ENCODE measurements at regions not wholly inside any gene's neighbourhood (a gene's known extent, or its start where the extent isn't known, plus 50 kb on each side); places are given as distances from the start of the nearest gene placed in this dataset.
"Not testable (repeated sequence)": the region's sequence is repeated elsewhere in the genome, so short reads cannot be mapped to it uniquely, and the experiment has no call there.

GRCh38 chr21:15204140-15204969 lies 139.6 kb upstream of the NRIP1 start:
- Mint-ChIP-seq H3K4me3 (no peak overlapping the region), H3K36me3 (no peaks in the 10 kb centered on the region), H3K27ac (no peak overlapping the region)

GRCh38 chr21:15204970-15205286 lies 140.1 kb upstream of the NRIP1 start:
- no peak overlapping the region for H3K4me3 Mint-ChIP-seq
- H3K36me3 Mint-ChIP-seq = no peaks in the 10 kb centered on the region
- peaks cover 24% of the 10 kb centered on the region for H3K27me3 Mint-ChIP-seq
- no peak overlapping the region for H3K27ac Mint-ChIP-seq
- H3K9me3 Mint-ChIP-seq = peaks cover 0 to 2% (median 0%) of the 10 kb centered on the region in 3 donors
- peaks cover 6 to 11% (median 9%) of the 10 kb centered on the region in 3 donors for H3K4me1 Mint-ChIP-seq

More at GRCh38 chr21:15204140-15204969, 139.6 kb upstream of the NRIP1 start:
- Mint-ChIP-seq H3K27me3 (peaks cover 24% of the 10 kb centered on the region), H3K9me3 (peaks cover 0 to 2% (median 0%) of the 10 kb centered on the region in 3 donors), H3K4me1 (peaks cover 6 to 11% (median 9%) of the 10 kb centered on the region in 3 donors)

- Mint-ChIP-seq H3K27ac (peak overlapping the region in 1 of 3 donors; percentile 28), H3K36me3 (no peaks in the 10 kb centered on the region), H3K4me1 (peaks cover 6 to 11% (median 9%) of the 10 kb centered on the region in 3 donors), H3K4me3 (no peak overlapping the region), H3K27me3 (peaks cover 28% of the 10 kb centered on the region), H3K9me3 (peaks cover 0 to 2% (median 0%) of the 10 kb centered on the region in 3 donors)
Measured at GRCh38 chr21:15206514-15206913, 141.7 kb upstream of the NRIP1 start.

GRCh38 chr21:15207231-15207630 lies 142.4 kb upstream of the NRIP1 start:
- no peak overlapping the region for H3K4me3 Mint-ChIP-seq
- peaks cover 8 to 14% (median 11%) of the 10 kb centered on the region in 3 donors for H3K4me1 Mint-ChIP-seq
- peaks cover 28% of the 10 kb centered on the region for H3K27me3 Mint-ChIP-seq
- H3K9me3 Mint-ChIP-seq = peaks cover 0 to 2% (median 0%) of the 10 kb centered on the region in 3 donors
- no peak overlapping the region for H3K27ac Mint-ChIP-seq
- H3K36me3 Mint-ChIP-seq = no peaks in the 10 kb centered on the region

GRCh38 chr21:15207635-15208370 lies 143.0 kb upstream of the NRIP1 start:
- Mint-ChIP-seq H3K27me3 (peaks cover 28% of the 10 kb centered on the region), H3K27ac (no peak overlapping the region), H3K4me3 (no peak overlapping the region), H3K4me1 (peaks cover 9 to 16% (median 11%) of the 10 kb centered on the region in 3 donors), H3K9me3 (peaks cover 0 to 2% (median 0%) of the 10 kb centered on the region in 3 donors), H3K36me3 (no peaks in the 10 kb centered on the region)

DNA sequence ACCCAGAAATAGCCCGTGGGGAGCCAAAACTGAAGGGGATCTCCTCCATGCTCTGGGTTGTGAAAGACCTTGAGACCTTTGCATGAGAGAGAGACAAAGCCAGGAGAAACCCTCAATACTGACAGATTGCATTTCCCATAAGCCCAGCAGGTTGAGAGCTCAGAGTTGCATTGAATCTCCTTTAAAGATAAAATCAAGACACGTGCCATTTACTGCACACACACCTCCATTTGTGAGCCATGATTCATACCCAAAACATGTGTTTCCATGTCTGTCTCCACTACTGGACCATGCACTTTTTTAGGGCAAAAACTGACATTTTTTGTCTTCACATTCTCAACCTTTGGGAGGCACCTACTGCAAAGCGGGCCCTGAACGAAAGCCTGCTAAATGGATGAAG lies 144.0 kb upstream of the NRIP1 start:
- Mint-ChIP-seq H3K27ac (no peak overlapping the region), H3K9me3 (peaks cover 0 to 2% (median 0%) of the 10 kb centered on the region in 3 donors), H3K4me1 (peaks cover 9 to 16% (median 11%) of the 10 kb centered on the region in 3 donors), H3K27me3 (peaks cover 28% of the 10 kb centered on the region), H3K4me3 (no peak overlapping the region), H3K36me3 (no peaks in the 10 kb centered on the region)

GRCh38 chr21:15209224-15209623 lies 144.4 kb upstream of the NRIP1 start:
- Mint-ChIP-seq H3K4me3 (no peak overlapping the region), H3K4me1 (peaks cover 9 to 16% (median 11%) of the 10 kb centered on the region in 3 donors), H3K27ac (no peak overlapping the region), H3K27me3 (peaks cover 27% of the 10 kb centered on the region), H3K36me3 (no peaks in the 10 kb centered on the region), H3K9me3 (peaks cover 0 to 2% (median 0%) of the 10 kb centered on the region in 3 donors)

GRCh38 chr21:15210235-15210678 lies 145.5 kb upstream of the NRIP1 start:
- peak overlapping the region in 1 of 4 donors; percentile 56 for H3K4me3 Mint-ChIP-seq
- H3K27ac Mint-ChIP-seq = no peak overlapping the region
- peaks cover 0 to 2% (median 0%) of the 10 kb centered on the region in 3 donors for H3K9me3 Mint-ChIP-seq
- peaks cover 9 to 16% (median 11%) of the 10 kb centered on the region in 3 donors for H3K4me1 Mint-ChIP-seq
- peaks cover 19% of the 10 kb centered on the region for H3K27me3 Mint-ChIP-seq
- no peaks in the 10 kb centered on the region for H3K36me3 Mint-ChIP-seq

DNA sequence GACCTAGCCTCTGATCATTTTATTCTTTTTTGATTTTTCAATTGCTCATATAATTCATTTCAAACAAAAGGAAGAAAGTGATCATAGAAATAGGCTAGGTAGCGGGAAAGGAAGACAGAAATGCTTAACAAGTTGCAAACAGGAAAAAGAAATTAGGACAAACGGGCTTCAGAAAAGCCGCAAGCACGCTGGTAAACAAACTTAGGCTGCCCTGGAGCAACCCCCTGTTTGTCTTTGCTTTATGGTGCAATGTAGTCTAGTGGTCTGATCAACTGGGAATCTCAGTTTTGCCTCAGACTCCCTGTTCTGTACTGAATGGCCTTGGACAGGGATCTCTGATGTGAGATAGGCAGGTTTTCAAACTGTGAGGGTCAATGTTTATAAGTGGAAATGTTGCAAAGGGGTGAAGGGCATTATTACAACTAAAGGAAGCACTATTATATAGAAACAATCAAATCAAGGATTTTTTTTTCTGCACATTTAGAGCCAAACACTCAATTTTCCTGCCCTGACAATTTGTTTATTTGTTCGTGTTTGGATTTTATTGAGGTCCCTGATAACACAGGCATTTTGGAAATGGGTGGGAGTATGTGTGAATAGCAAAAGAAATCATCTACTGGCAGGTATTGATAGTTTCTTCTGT lies 146.8 kb upstream of the NRIP1 start:
- H3K4me3 Mint-ChIP-seq = no peak overlapping the region
- H3K36me3 Mint-ChIP-seq = no peaks in the 10 kb centered on the region
- H3K27ac Mint-ChIP-seq = peak overlapping the region in 1 of 3 donors; percentile 13

GRCh38 chr21:15212206-15212605 lies 147.4 kb upstream of the NRIP1 start:
- Mint-ChIP-seq H3K27me3 (peaks cover 12% of the 10 kb centered on the region), H3K27ac (no peak overlapping the region), H3K4me1 (peaks cover 2 to 5% (median 3%) of the 10 kb centered on the region in 3 donors), H3K36me3 (no peaks in the 10 kb centered on the region), H3K9me3 (no peaks in the 10 kb centered on the region), H3K4me3 (no peak overlapping the region)

More for the DNA sequence above, 146.8 kb upstream of the NRIP1 start:
- Mint-ChIP-seq H3K9me3 (no peaks in the 10 kb centered on the region), H3K27me3 (peaks cover 15% of the 10 kb centered on the region), H3K4me1 (peaks cover 5 to 8% (median 6%) of the 10 kb centered on the region in 3 donors)

DNA sequence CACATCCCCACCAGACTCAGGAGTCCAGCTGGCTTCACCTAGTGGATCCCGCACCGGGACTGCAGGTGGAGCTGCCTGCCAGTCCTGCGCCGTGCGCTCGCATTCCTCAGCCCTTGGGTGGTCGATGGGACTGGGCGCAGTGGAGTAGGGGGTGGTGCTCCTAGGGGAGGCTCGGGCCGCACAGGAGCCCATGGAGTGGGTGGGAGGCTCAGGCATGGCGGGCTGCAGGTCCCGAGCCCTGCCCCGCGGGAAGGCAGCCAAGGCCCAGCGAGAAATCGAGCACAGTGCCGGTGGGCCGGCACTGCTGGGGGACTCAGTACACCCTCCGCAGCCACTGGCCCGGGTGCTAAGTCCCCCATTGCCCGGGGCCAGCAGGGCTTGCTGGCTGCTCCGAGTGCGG lies 153.7 kb upstream of the NRIP1 start:
- not testable (repeated sequence) for H3K27ac Mint-ChIP-seq, H3K36me3 Mint-ChIP-seq, H3K9me3 Mint-ChIP-seq, H3K27me3 Mint-ChIP-seq, H3K4me3 Mint-ChIP-seq
- peaks cover 4 to 12% (median 6%) of the 10 kb centered on the region in 3 donors for H3K4me1 Mint-ChIP-seq

- Mint-ChIP-seq H3K36me3 (no peaks in the 10 kb centered on the region), H3K27me3 (no peaks in the 10 kb centered on the region)
Measured at GRCh38 chr21:15219039-15219438, 154.2 kb upstream of the NRIP1 start.

GRCh38 chr21:15219894-15220293 lies 155.1 kb upstream of the NRIP1 start:
- Mint-ChIP-seq H3K27me3 (no peaks in the 10 kb centered on the region), H3K27ac (peak overlapping the region in 1 of 3 donors; percentile 31), H3K4me3 (peak overlapping the region in 2 of 4 donors; percentile 84 to 87), H3K9me3 (no peaks in the 10 kb centered on the region), H3K4me1 (peaks cover 4 to 12% (median 6%) of the 10 kb centered on the region in 3 donors), H3K36me3 (no peaks in the 10 kb centered on the region)

More at GRCh38 chr21:15219039-15219438, 154.2 kb upstream of the NRIP1 start:
- Mint-ChIP-seq H3K9me3 (no peaks in the 10 kb centered on the region), H3K27ac (no peak overlapping the region), H3K4me3 (no peak overlapping the region), H3K4me1 (peaks cover 4 to 12% (median 6%) of the 10 kb centered on the region in 3 donors)

DNA sequence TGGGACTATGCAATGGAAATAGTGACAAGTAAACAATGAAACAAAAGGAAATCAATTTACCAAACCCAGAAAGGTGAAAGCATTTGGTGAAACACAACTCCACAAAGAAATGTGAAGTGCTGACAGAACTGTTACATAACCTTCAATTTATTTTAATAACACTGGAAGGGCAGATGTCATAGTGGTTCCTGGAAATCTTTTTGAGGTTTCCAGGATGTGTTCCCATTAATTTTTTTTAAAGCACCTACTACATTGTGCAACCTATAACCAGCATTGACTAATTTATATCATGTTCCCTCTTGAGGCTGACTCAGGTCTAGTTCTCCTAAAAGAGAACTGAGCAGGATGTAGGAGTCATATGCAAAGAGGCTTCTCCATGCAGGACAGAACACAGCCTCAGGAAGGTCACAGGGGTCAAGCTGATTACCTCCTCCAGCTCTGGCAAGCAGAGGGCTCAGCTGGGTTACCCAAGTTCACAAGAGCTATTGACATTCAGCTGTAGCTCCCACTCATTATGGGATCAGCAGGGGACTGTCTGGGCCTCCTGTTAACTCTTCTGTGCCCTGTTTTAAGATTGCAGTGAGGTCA lies 157.1 kb upstream of the NRIP1 start:
- no peaks in the 10 kb centered on the region for H3K36me3 Mint-ChIP-seq
- no peaks in the 10 kb centered on the region for H3K27me3 Mint-ChIP-seq
- peaks cover 4 to 12% (median 6%) of the 10 kb centered on the region in 3 donors for H3K4me1 Mint-ChIP-seq
- H3K27ac Mint-ChIP-seq = no peak overlapping the region
- no peaks in the 10 kb centered on the region for H3K9me3 Mint-ChIP-seq
- no peak overlapping the region for H3K4me3 Mint-ChIP-seq

Measured in IgD-negative memory B cell (primary cell).